ENCODE measurements at regions not wholly inside any gene's neighbourhood (a gene's known extent, or its start where the extent isn't known, plus 50 kb on each side); places are given as distances from the start of the nearest gene placed in this dataset.

DNA sequence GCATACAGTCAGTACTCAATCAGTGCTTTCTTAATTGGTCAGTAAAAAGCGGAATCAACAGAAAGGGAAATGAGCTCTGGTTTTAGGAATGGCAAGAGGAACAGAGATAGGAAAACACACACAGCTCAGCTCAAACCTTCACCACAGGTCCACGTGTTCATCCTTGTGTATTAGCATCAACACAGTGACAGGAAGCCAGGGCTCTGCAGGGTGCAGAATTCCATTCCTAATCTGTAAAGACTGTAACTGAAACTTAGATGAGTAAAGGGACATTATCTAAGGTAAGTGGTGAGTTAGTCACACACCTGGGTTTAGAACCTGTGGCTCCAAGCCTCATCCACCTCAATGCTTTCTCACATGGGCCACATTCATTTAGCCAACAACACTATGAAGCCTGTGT is 1242.2 kb upstream of the TMEM132C start:
- 64 to 86% methylated on average over 2 of the region's 2 CpGs for WGBS, 2 donors
- H3K9me3 ChIP-seq (ENCODE audit: control insufficient read depth in 2 of 2, insufficient read depth in 1 of 2, low read depth in 1 of 2, low read length in 1 of 2), result no peaks in the 10 kb centered on the region
- no peaks in the 10 kb centered on the region for H3K4me1 ChIP-seq (ENCODE audit: control insufficient read depth in 2 of 2, insufficient read depth in 2 of 2, low read length in 1 of 2)

GRCh38 chr12:127025545-127025944 is 1241.4 kb upstream of the TMEM132C start:
- Histone ChIP-seq H3K4me3 (ENCODE audit: low read depth in 1 of 2, low read length in 2 of 2) (no peak overlapping the region), H3K9me3 (ENCODE audit: control insufficient read depth in 2 of 2, insufficient read depth in 1 of 2, low read depth in 1 of 2, low read length in 1 of 2) (no peaks in the 10 kb centered on the region), H3K27ac (ENCODE audit: low read depth in 2 of 2, low read length in 1 of 2) (no peak overlapping the region), H3K4me1 (ENCODE audit: control insufficient read depth in 2 of 2, insufficient read depth in 2 of 2, low read length in 1 of 2) (no peaks in the 10 kb centered on the region), H3K27me3 (ENCODE audit: control insufficient read depth in 1 of 2, insufficient read depth in 2 of 2, low read length in 2 of 2) (no peaks in the 10 kb centered on the region), H3K36me3 (ENCODE audit: control insufficient read depth in 2 of 2, insufficient read depth in 2 of 2, low read length in 1 of 2) (no peaks in the 10 kb centered on the region)
- 67 to 80% methylated on average over 1 of the region's 1 CpG for WGBS, 2 donors

More for the DNA sequence above, 1242.2 kb upstream of the TMEM132C start:
- H3K27me3 ChIP-seq (ENCODE audit: control insufficient read depth in 1 of 2, insufficient read depth in 2 of 2, low read length in 2 of 2), result no peaks in the 10 kb centered on the region
- H3K4me3 ChIP-seq (ENCODE audit: low read depth in 1 of 2, low read length in 2 of 2), result no peak overlapping the region
- no peak overlapping the region for H3K27ac ChIP-seq (ENCODE audit: low read depth in 2 of 2, low read length in 1 of 2)
- H3K36me3 ChIP-seq (ENCODE audit: control insufficient read depth in 2 of 2, insufficient read depth in 2 of 2, low read length in 1 of 2), result no peaks in the 10 kb centered on the region

DNA sequence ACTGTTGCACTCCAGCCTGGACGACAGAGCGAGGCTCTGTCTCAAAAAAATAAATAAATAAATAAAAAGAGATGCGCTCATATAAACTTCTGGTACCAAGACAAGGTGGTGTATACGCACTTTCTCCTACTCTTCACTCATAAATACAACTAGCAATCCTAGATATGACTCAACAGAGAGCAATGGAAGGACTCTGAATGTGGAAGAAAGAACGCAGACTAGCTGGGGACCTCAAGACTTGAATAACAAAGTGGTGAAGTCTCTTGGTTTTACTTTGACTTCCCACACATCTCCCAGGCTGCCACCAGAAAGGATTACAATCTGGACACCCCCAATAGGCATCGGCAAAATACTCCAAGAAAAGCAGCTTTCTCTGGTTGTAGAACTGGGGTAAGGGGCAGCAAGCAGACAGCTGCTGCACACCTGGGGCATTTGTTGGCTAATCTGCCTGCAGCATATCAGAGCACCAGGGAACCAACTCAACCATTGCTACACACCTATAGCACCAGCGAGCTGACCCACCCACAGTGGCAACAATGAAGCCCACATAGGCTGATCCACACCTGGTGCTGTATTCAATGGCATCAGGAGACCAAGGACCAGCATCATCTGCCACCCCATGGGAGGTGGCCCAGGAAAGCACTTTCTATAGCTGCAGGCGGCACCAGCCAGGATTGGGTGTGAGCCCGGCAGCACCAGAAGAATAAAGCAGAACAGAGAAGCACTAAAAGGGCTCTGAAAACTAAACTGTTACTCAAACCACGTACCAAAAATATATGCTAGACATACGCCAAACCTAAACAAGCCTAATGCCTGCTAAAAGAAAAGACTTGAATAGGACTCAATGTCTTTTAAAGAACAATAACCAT is 1231.7 kb upstream of the TMEM132C start:
- no peaks in the 10 kb centered on the region for H3K9me3 ChIP-seq (ENCODE audit: control insufficient read depth in 2 of 2, insufficient read depth in 1 of 2, low read depth in 1 of 2, low read length in 1 of 2)
- 87 to 88% methylated on average over 11 of the region's 11 CpGs for WGBS, 2 donors

GRCh38 chr12:127038152-127038551 is 1228.8 kb upstream of the TMEM132C start:
- Histone ChIP-seq H3K4me3 (ENCODE audit: low read depth in 1 of 2, low read length in 2 of 2) (no peak overlapping the region), H3K4me1 (ENCODE audit: control insufficient read depth in 2 of 2, insufficient read depth in 2 of 2, low read length in 1 of 2) (no peaks in the 10 kb centered on the region), H3K27me3 (ENCODE audit: control insufficient read depth in 1 of 2, insufficient read depth in 2 of 2, low read length in 2 of 2) (no peaks in the 10 kb centered on the region), H3K36me3 (ENCODE audit: control insufficient read depth in 2 of 2, insufficient read depth in 2 of 2, low read length in 1 of 2) (no peaks in the 10 kb centered on the region), H3K9me3 (ENCODE audit: control insufficient read depth in 2 of 2, insufficient read depth in 1 of 2, low read depth in 1 of 2, low read length in 1 of 2) (no peaks in the 10 kb centered on the region), H3K27ac (ENCODE audit: low read depth in 2 of 2, low read length in 1 of 2) (no peak overlapping the region)
- 85 to 90% methylated on average over 1 of the region's 1 CpG for WGBS, 2 donors

More for the DNA sequence above, 1231.7 kb upstream of the TMEM132C start:
- Histone ChIP-seq H3K27me3 (ENCODE audit: control insufficient read depth in 1 of 2, insufficient read depth in 2 of 2, low read length in 2 of 2) (no peaks in the 10 kb centered on the region), H3K4me3 (ENCODE audit: low read depth in 1 of 2, low read length in 2 of 2) (no peak overlapping the region), H3K36me3 (ENCODE audit: control insufficient read depth in 2 of 2, insufficient read depth in 2 of 2, low read length in 1 of 2) (no peaks in the 10 kb centered on the region), H3K4me1 (ENCODE audit: control insufficient read depth in 2 of 2, insufficient read depth in 2 of 2, low read length in 1 of 2) (no peaks in the 10 kb centered on the region), H3K27ac (ENCODE audit: low read depth in 2 of 2, low read length in 1 of 2) (no peak overlapping the region)

GRCh38 chr12:127038761-127039160 is 1228.2 kb upstream of the TMEM132C start:
- WGBS, 2 donors, result 65 to 71% methylated on average over 10 of the region's 10 CpGs
- Histone ChIP-seq H3K4me3 (ENCODE audit: low read depth in 1 of 2, low read length in 2 of 2) (no peak overlapping the region), H3K27me3 (ENCODE audit: control insufficient read depth in 1 of 2, insufficient read depth in 2 of 2, low read length in 2 of 2) (no peaks in the 10 kb centered on the region), H3K27ac (ENCODE audit: low read depth in 2 of 2, low read length in 1 of 2) (no peak overlapping the region), H3K4me1 (ENCODE audit: control insufficient read depth in 2 of 2, insufficient read depth in 2 of 2, low read length in 1 of 2) (no peaks in the 10 kb centered on the region), H3K36me3 (ENCODE audit: control insufficient read depth in 2 of 2, insufficient read depth in 2 of 2, low read length in 1 of 2) (no peaks in the 10 kb centered on the region), H3K9me3 (ENCODE audit: control insufficient read depth in 2 of 2, insufficient read depth in 1 of 2, low read depth in 1 of 2, low read length in 1 of 2) (no peaks in the 10 kb centered on the region)

DNA sequence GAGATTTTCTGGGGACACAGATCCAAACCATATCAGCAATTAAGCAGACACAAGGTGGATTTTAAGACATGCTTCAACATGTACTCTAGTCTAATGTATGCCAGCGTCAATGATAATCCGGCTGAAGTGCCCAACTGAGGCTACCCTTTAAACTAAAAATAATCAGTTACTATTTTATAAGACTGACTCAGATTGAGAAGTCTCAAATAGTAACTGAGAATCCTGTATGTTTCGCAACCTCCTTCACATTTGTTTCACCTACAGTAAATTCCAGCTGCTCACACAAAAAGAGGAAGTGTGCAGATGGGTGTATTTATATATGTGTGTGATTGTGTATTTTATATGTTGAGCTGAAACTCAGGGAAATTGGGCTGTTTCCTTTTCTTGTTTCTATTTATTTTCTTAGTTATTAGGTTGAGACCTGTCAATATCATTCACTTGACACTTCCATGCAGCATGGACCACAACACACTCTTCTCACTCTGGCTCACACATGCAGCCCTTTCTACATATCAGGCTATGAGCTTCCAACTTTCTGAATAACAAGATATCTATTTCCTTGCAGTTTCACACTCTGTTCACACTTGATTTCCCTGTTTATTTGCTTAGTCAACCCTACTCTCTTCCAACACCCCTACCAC is 1224.9 kb upstream of the TMEM132C start:
- 64 to 66% methylated on average over 3 of the region's 3 CpGs for WGBS, 2 donors
- no peaks in the 10 kb centered on the region for H3K9me3 ChIP-seq (ENCODE audit: control insufficient read depth in 2 of 2, insufficient read depth in 1 of 2, low read depth in 1 of 2, low read length in 1 of 2)
- no peak overlapping the region for H3K27ac ChIP-seq (ENCODE audit: low read depth in 2 of 2, low read length in 1 of 2)
- no peaks in the 10 kb centered on the region for H3K4me1 ChIP-seq (ENCODE audit: control insufficient read depth in 2 of 2, insufficient read depth in 2 of 2, low read length in 1 of 2)
- no peaks in the 10 kb centered on the region for H3K36me3 ChIP-seq (ENCODE audit: control insufficient read depth in 2 of 2, insufficient read depth in 2 of 2, low read length in 1 of 2)
- H3K27me3 ChIP-seq (ENCODE audit: control insufficient read depth in 1 of 2, insufficient read depth in 2 of 2, low read length in 2 of 2), result no peaks in the 10 kb centered on the region
- H3K4me3 ChIP-seq (ENCODE audit: low read depth in 1 of 2, low read length in 2 of 2), result no peak overlapping the region

DNA sequence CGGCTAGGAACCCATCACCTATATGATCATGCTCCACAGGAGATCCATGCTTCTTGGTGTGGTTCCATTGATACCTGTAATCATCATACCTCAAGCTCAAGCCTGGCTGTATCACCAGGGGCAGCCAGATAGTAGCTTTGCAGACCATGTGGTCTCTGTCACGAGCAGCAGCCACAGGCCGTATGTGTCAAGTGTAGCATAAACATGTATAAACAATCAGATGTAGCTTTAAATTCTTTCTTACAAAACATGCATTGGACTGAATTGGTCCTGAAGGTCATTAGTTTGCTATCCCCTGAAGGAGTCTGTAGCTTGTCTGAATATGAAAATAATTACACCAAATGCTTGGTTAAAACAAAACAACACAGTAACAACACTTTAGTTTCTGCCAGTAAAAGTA is 1223.2 kb upstream of the TMEM132C start:
- H3K4me1 ChIP-seq (ENCODE audit: control insufficient read depth in 2 of 2, insufficient read depth in 2 of 2, low read length in 1 of 2), result no peaks in the 10 kb centered on the region
- H3K9me3 ChIP-seq (ENCODE audit: control insufficient read depth in 2 of 2, insufficient read depth in 1 of 2, low read depth in 1 of 2, low read length in 1 of 2), result no peaks in the 10 kb centered on the region
- no peaks in the 10 kb centered on the region for H3K36me3 ChIP-seq (ENCODE audit: control insufficient read depth in 2 of 2, insufficient read depth in 2 of 2, low read length in 1 of 2)
- H3K27me3 ChIP-seq (ENCODE audit: control insufficient read depth in 1 of 2, insufficient read depth in 2 of 2, low read length in 2 of 2), result no peaks in the 10 kb centered on the region
- 74 to 83% methylated on average over 3 of the region's 3 CpGs for WGBS, 2 donors
- no peak overlapping the region for H3K27ac ChIP-seq (ENCODE audit: low read depth in 2 of 2, low read length in 1 of 2)
- H3K4me3 ChIP-seq (ENCODE audit: low read depth in 1 of 2, low read length in 2 of 2), result no peak overlapping the region

DNA sequence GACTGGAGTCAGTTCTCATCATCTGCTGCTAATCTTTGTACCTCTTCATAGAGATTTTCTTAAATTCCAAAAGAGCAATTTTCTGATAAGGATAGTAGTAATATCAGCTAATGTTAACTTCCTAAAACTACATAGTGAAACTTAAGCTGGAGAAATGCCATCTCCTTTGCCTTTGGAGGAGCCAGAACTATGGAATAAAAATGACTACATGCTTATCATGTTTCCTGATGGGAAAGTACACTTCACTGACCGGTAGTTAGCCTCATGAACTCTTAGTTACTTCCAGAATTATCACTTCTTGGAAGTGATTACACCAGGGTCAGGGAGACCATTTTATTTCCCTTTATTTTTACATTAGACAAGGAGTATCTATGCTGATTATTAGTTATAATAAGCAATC is 1222.1 kb upstream of the TMEM132C start:
- Histone ChIP-seq H3K9me3 (ENCODE audit: control insufficient read depth in 2 of 2, insufficient read depth in 1 of 2, low read depth in 1 of 2, low read length in 1 of 2) (no peaks in the 10 kb centered on the region), H3K36me3 (ENCODE audit: control insufficient read depth in 2 of 2, insufficient read depth in 2 of 2, low read length in 1 of 2) (no peaks in the 10 kb centered on the region), H3K27ac (ENCODE audit: low read depth in 2 of 2, low read length in 1 of 2) (no peak overlapping the region), H3K27me3 (ENCODE audit: control insufficient read depth in 1 of 2, insufficient read depth in 2 of 2, low read length in 2 of 2) (no peaks in the 10 kb centered on the region), H3K4me3 (ENCODE audit: low read depth in 1 of 2, low read length in 2 of 2) (no peak overlapping the region), H3K4me1 (ENCODE audit: control insufficient read depth in 2 of 2, insufficient read depth in 2 of 2, low read length in 1 of 2) (no peaks in the 10 kb centered on the region)
- 47 to 52% methylated on average over 1 of the region's 1 CpG for WGBS, 2 donors

DNA sequence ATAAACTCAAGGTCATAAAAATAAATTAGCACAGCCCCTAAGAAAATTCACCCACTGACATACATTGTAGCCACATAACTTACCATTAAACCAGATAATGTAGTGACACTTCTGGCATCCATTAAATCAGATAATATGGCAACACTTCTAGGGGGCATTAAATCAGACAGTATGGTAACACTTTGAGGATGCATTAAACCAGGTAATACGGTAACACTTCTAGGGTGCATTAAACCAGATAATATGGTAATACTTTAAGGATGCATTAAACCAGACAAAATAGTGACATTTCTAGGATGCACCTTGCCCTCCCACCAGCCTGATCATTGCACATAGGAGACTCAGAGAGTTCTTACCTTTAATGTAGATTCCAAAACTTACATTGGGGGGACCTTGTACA is 1220.5 kb upstream of the TMEM132C start:
- Histone ChIP-seq H3K27me3 (ENCODE audit: control insufficient read depth in 1 of 2, insufficient read depth in 2 of 2, low read length in 2 of 2) (no peaks in the 10 kb centered on the region), H3K27ac (ENCODE audit: low read depth in 2 of 2, low read length in 1 of 2) (no peak overlapping the region), H3K4me1 (ENCODE audit: control insufficient read depth in 2 of 2, insufficient read depth in 2 of 2, low read length in 1 of 2) (no peaks in the 10 kb centered on the region), H3K4me3 (ENCODE audit: low read depth in 1 of 2, low read length in 2 of 2) (no peak overlapping the region), H3K9me3 (ENCODE audit: control insufficient read depth in 2 of 2, insufficient read depth in 1 of 2, low read depth in 1 of 2, low read length in 1 of 2) (no peaks in the 10 kb centered on the region), H3K36me3 (ENCODE audit: control insufficient read depth in 2 of 2, insufficient read depth in 2 of 2, low read length in 1 of 2) (no peaks in the 10 kb centered on the region)
- WGBS, 2 donors, result 82 to 87% methylated on average over 1 of the region's 1 CpG

DNA sequence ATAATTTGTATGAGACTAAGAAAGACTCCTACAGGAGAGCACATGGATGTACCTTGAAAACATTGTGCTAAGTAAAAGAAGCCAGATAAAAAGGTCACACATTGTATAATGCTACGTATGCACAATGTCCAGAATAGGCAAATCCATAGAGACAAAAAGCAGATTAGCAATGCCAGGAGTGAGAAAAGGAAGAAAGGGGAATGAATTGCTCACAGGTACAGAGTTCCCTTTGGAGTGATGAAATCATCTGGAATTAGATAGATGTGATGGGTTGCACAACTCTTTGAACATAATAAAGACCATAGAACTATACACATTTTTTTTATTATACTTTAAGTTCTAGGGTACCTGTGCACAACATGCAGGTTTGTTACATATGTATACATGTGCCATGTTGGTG is 1218.9 kb upstream of the TMEM132C start:
- no peaks in the 10 kb centered on the region for H3K9me3 ChIP-seq (ENCODE audit: control insufficient read depth in 2 of 2, insufficient read depth in 1 of 2, low read depth in 1 of 2, low read length in 1 of 2)
- H3K27me3 ChIP-seq (ENCODE audit: control insufficient read depth in 1 of 2, insufficient read depth in 2 of 2, low read length in 2 of 2), result no peaks in the 10 kb centered on the region
- no peaks in the 10 kb centered on the region for H3K36me3 ChIP-seq (ENCODE audit: control insufficient read depth in 2 of 2, insufficient read depth in 2 of 2, low read length in 1 of 2)
- no peaks in the 10 kb centered on the region for H3K4me1 ChIP-seq (ENCODE audit: control insufficient read depth in 2 of 2, insufficient read depth in 2 of 2, low read length in 1 of 2)
- no peak overlapping the region for H3K27ac ChIP-seq (ENCODE audit: low read depth in 2 of 2, low read length in 1 of 2)
- no peak overlapping the region for H3K4me3 ChIP-seq (ENCODE audit: low read depth in 1 of 2, low read length in 2 of 2)
- WGBS, 2 donors, result 74 to 91% methylated on average over 1 of the region's 1 CpG
